ENCODE measurements at regions not wholly inside any gene's neighbourhood (a gene's known extent, or its start where the extent isn't known, plus 50 kb on each side); places are given as distances from the start of the nearest gene placed in this dataset.

DNA sequence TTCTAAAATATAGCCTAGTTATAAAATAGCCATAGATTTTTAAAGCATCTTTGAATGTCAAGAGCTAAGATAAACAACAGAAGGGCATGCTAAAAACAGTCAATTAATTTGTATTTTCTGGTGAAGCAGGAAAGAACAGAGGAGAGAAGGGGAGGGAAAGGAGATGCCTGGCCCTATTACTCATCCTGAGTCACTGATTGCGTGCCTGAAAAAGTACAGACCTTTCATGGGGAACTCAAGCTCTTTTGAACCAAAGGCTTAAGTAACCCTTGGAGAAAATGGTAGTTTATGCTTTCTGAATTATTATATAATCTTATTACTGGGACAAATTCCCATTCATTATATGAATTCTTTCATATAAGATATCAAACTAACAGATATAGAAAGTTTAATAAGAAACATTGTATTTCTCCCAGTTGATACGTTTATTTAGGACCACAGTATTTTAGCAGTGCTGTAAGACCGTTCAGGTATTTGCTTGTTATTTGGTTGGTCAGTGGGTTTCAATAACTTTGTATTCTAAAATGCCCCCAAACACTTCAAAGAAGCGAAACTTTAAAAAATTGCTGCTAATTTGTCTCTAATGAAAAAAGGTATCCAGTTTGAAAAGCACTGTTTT is 151.3 kb downstream of the HGF start:
- Histone ChIP-seq H3K79me2 (ENCODE audit: insufficient read depth, low read length) (no peaks in the 10 kb centered on the region), H3K9me3 (ENCODE audit: insufficient read depth, low read depth, low read length) (no peaks in the 10 kb centered on the region), H3K27me3 (ENCODE audit: insufficient read depth, low read length, poor library complexity, severe bottlenecking) (no peaks in the 10 kb centered on the region), H3K9me2 (replicated peaks; ENCODE audit: low read depth, low read length) (no peaks in the 10 kb centered on the region), H2AFZ (ENCODE audit: low read length) (no peak overlapping the region), H3F3A (ENCODE audit: low read depth) (no peaks in the 10 kb centered on the region), H3K4me2 (ENCODE audit: low read depth, low read length, poor library complexity, severe bottlenecking) (no peak overlapping the region), H3K36me3 (ENCODE audit: insufficient read depth, low read length) (no peaks in the 10 kb centered on the region), H4K20me1 (ENCODE audit: insufficient read depth, low read length, poor library complexity, severe bottlenecking) (no peaks in the 10 kb centered on the region), H3K4me3 (ENCODE audit: low read length, poor library complexity, severe bottlenecking) (no peak overlapping the region), H3K9ac (ENCODE audit: low read depth, low read length, poor library complexity, severe bottlenecking) (no peak overlapping the region), H3K4me1 (ENCODE audit: insufficient read depth, low read length, poor library complexity, severe bottlenecking) (no peaks in the 10 kb centered on the region)
- TF ChIP-seq, protein P1, sequence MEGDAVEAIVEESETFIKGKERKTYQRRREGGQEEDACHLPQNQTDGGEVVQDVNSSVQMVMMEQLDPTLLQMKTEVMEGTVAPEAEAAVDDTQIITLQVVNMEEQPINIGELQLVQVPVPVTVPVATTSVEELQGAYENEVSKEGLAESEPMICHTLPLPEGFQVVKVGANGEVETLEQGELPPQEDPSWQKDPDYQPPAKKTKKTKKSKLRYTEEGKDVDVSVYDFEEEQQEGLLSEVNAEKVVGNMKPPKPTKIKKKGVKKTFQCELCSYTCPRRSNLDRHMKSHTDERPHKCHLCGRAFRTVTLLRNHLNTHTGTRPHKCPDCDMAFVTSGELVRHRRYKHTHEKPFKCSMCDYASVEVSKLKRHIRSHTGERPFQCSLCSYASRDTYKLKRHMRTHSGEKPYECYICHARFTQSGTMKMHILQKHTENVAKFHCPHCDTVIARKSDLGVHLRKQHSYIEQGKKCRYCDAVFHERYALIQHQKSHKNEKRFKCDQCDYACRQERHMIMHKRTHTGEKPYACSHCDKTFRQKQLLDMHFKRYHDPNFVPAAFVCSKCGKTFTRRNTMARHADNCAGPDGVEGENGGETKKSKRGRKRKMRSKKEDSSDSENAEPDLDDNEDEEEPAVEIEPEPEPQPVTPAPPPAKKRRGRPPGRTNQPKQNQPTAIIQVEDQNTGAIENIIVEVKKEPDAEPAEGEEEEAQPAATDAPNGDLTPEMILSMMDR (conservative IDR thresholded peaks at IDR 0.05; ENCODE audit: low read length): no peak
- no peak for TF ChIP-seq EZH2phosphoT487 (IDR thresholded peaks at IDR 0.05; ENCODE audit: borderline replicate concordance)

- Histone ChIP-seq H3K4me2 (ENCODE audit: low read depth, low read length, poor library complexity, severe bottlenecking) (no peak overlapping the region), H3F3A (ENCODE audit: low read depth) (no peaks in the 10 kb centered on the region), H3K79me2 (ENCODE audit: insufficient read depth, low read length) (no peaks in the 10 kb centered on the region), H3K27me3 (ENCODE audit: insufficient read depth, low read length, poor library complexity, severe bottlenecking) (no peaks in the 10 kb centered on the region), H3K9ac (ENCODE audit: low read depth, low read length, poor library complexity, severe bottlenecking) (no peak overlapping the region), H3K36me3 (ENCODE audit: insufficient read depth, low read length) (no peaks in the 10 kb centered on the region), H2AFZ (ENCODE audit: low read length) (no peak overlapping the region), H3K9me3 (ENCODE audit: insufficient read depth, low read depth, low read length) (no peaks in the 10 kb centered on the region), H4K20me1 (ENCODE audit: insufficient read depth, low read length, poor library complexity, severe bottlenecking) (no peaks in the 10 kb centered on the region), H3K4me3 (ENCODE audit: low read length, poor library complexity, severe bottlenecking) (no peak overlapping the region), H3K9me2 (replicated peaks; ENCODE audit: low read depth, low read length) (no peaks in the 10 kb centered on the region), H3K4me1 (ENCODE audit: insufficient read depth, low read length, poor library complexity, severe bottlenecking) (no peaks in the 10 kb centered on the region)
- TF ChIP-seq EZH2phosphoT487 (IDR thresholded peaks at IDR 0.05; ENCODE audit: borderline replicate concordance): no peak
- TF ChIP-seq, protein P1 (conservative IDR thresholded peaks at IDR 0.05; ENCODE audit: low read length): no peak
These were observed 152.9 kb downstream of the HGF start for GRCh38 chr7:81616951-81617350.

DNA sequence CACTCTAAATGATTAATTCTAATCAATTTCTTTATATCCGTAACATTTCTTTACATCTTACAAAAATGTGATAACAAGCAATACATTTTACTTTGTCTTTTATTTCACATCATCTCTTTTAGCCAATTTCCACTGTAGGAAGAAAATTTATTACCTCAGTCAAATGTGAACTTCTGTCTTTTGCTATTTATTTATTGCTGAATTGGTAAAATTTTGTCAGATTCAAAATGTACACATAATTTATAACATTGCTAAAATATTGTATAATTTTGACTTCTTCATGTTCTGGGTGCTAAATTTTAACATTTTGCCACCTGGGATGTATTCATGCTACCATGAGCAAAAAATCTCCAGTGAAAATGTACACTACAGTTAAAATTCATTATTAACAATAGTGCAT is 158.0 kb downstream of the HGF start:
- no peaks in the 10 kb centered on the region for H3K27me3 ChIP-seq (ENCODE audit: insufficient read depth, low read length, poor library complexity, severe bottlenecking)
- H3K36me3 ChIP-seq (ENCODE audit: insufficient read depth, low read length): no peaks in the 10 kb centered on the region
- H2AFZ ChIP-seq (ENCODE audit: low read length): no peak overlapping the region
- TF ChIP-seq EZH2phosphoT487 (IDR thresholded peaks at IDR 0.05; ENCODE audit: borderline replicate concordance): no peak
- TF ChIP-seq, protein P1 (conservative IDR thresholded peaks at IDR 0.05; ENCODE audit: low read length): no peak
- no peaks in the 10 kb centered on the region for H3K9me3 ChIP-seq (ENCODE audit: insufficient read depth, low read depth, low read length)
- H3K9ac ChIP-seq (ENCODE audit: low read depth, low read length, poor library complexity, severe bottlenecking): no peak overlapping the region
- no peak overlapping the region for H3K4me2 ChIP-seq (ENCODE audit: low read depth, low read length, poor library complexity, severe bottlenecking)
- no peaks in the 10 kb centered on the region for H4K20me1 ChIP-seq (ENCODE audit: insufficient read depth, low read length, poor library complexity, severe bottlenecking)
- H3K4me3 ChIP-seq (ENCODE audit: low read length, poor library complexity, severe bottlenecking): no peak overlapping the region
- no peaks in the 10 kb centered on the region for H3F3A ChIP-seq (ENCODE audit: low read depth)
- H3K4me1 ChIP-seq (ENCODE audit: insufficient read depth, low read length, poor library complexity, severe bottlenecking): no peaks in the 10 kb centered on the region
- no peaks in the 10 kb centered on the region for H3K9me2 ChIP-seq (replicated peaks; ENCODE audit: low read depth, low read length)
- no peaks in the 10 kb centered on the region for H3K79me2 ChIP-seq (ENCODE audit: insufficient read depth, low read length)
